ENCODE measurements at regions not wholly inside any gene's neighbourhood (a gene's known extent, or its start where the extent isn't known, plus 50 kb on each side); places are given as distances from the start of the nearest gene placed in this dataset.

DNA sequence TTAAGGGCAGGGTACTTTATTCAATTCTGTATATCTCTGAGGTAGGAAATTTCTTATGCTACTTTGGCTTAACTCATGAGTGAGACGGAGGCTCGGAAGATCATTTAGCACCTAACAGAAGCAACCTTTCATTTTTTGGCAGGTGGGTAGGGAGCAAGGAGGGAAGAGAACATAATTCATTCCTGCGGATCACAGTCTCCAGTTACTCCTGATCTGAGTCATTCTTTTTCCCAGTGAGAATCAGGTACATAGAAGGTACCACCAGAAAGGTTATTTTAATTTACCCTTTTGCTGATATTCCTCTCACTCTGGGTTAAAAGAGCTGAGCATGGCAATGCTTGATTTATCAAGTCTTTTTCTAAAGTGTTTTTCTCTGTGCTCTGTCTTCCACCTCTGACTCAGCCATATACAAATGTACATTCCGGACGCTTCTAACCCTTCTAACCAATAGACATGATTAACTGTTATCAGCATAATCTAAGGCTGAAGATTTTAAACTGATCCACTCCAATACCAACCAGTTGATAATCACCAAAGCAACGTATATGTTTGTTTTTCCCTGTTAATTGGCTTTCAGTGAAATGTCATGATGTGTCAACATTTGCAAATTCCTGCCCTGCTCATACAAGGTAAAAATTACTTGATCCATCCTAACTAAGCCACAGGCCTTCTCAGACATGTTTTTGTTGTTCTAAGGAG, 271.7 kb downstream of the DUSP10 start:
- ChIA-PET POLR2A (ENCODE audit: partially characterized antibody) (no interaction called here), CTCF (ENCODE audit: partially characterized antibody) (no interaction called here)
- intact Hi-C loops (cut with micrococcal nuclease), result loop anchor here (10.0 kb wide), 2 partner anchors 365 to 505 kb away; no protein-coding TSS in a partner anchor
- Mint-ChIP-seq H3K4me3 (no peak overlapping the region), H3K36me3 (no peaks in the 10 kb centered on the region), H3K9me3 (peaks cover 0 to 16% (median 8%) of the 10 kb centered on the region in 8 donors), H3K27ac (no peak overlapping the region), H3K27me3 (peaks cover 17 to 37% of the 10 kb centered on the region in 2 donors), H3K4me1 (no peaks in the 10 kb centered on the region)
- no peaks in the 10 kb centered on the region for H3K9me3 ChIP-seq (ENCODE audit: control insufficient read depth in 1 of 2, low read length in 2 of 2)
- no peak overlapping the region for H3K4me3 ChIP-seq (ENCODE audit: low read length in 2 of 2)
- H3K36me3 ChIP-seq (ENCODE audit: insufficient read depth, low read length), result no peaks in the 10 kb centered on the region
- H3K27ac ChIP-seq (ENCODE audit: low read depth, low read length), result no peak overlapping the region
- no peaks in the 10 kb centered on the region for H3K4me1 ChIP-seq (ENCODE audit: insufficient read depth, low read length)
- no peak for DNase-seq
- no peaks in the 10 kb centered on the region for H3K27me3 ChIP-seq (ENCODE audit: insufficient read depth, low read length)

GRCh38 chr1:221473411-221473810, 268.5 kb downstream of the DUSP10 start:
- Mint-ChIP-seq H3K4me3 (no peak overlapping the region), H3K27me3 (peaks cover 12 to 30% of the 10 kb centered on the region in 2 donors), H3K27ac (no peak overlapping the region), H3K9me3 (peaks cover 0 to 3% (median 2%) of the 10 kb centered on the region in 8 donors), H3K36me3 (no peaks in the 10 kb centered on the region), H3K4me1 (peaks cover 0 to 2% (median under 1%) of the 10 kb centered on the region in 4 donors)
- intact Hi-C loops (cut with micrococcal nuclease), result loop anchor here (10.0 kb wide), 2 partner anchors 361 to 501 kb away; no protein-coding TSS in a partner anchor
- Histone ChIP-seq H3K27me3 (ENCODE audit: insufficient read depth, low read length) (no peaks in the 10 kb centered on the region), H3K36me3 (ENCODE audit: insufficient read depth, low read length) (no peaks in the 10 kb centered on the region), H3K27ac (ENCODE audit: low read depth, low read length) (no peak overlapping the region), H3K4me3 (ENCODE audit: low read length in 2 of 2) (no peak overlapping the region), H3K9me3 (ENCODE audit: control insufficient read depth in 1 of 2, low read length in 2 of 2) (no peaks in the 10 kb centered on the region), H3K4me1 (ENCODE audit: insufficient read depth, low read length) (no peaks in the 10 kb centered on the region)
- POLR2A ChIA-PET (ENCODE audit: partially characterized antibody), result no interaction called here
- DNase-seq, result no peak
- CTCF ChIA-PET (ENCODE audit: partially characterized antibody), result interaction anchor here (0.5 to 1.6 kb wide), 2 partner anchors 10 to 1174 kb away, joined by 3 read pairs; no protein-coding TSS in a partner anchor

- H3K4me3 Mint-ChIP-seq, result no peak overlapping the region
- no peak overlapping the region for H3K27ac Mint-ChIP-seq
- Histone ChIP-seq H3K27ac (ENCODE audit: low read depth, low read length) (no peak overlapping the region), H3K9me3 (ENCODE audit: control insufficient read depth in 1 of 2, low read length in 2 of 2) (no peaks in the 10 kb centered on the region), H3K4me3 (ENCODE audit: low read length in 2 of 2) (no peak overlapping the region), H3K27me3 (ENCODE audit: insufficient read depth, low read length) (no peaks in the 10 kb centered on the region), H3K4me1 (ENCODE audit: insufficient read depth, low read length) (no peaks in the 10 kb centered on the region), H3K36me3 (ENCODE audit: insufficient read depth, low read length) (no peaks in the 10 kb centered on the region)
- H3K36me3 Mint-ChIP-seq, result no peaks in the 10 kb centered on the region
- H3K4me1 Mint-ChIP-seq, result peaks cover 0 to 2% (median under 1%) of the 10 kb centered on the region in 4 donors
- no peaks in the 10 kb centered on the region for H3K9me3 Mint-ChIP-seq
- intact Hi-C loops (cut with micrococcal nuclease), result loop anchor here (10.0 kb wide), 2 partner anchors 358 to 498 kb away; no protein-coding TSS in a partner anchor
- H3K27me3 Mint-ChIP-seq, result peaks cover 2 to 12% of the 10 kb centered on the region in 2 donors
- DNase-seq, result no peak
- ChIA-PET POLR2A (ENCODE audit: partially characterized antibody) (interaction anchor here (0.7 kb wide), 1 partner anchor 265 kb away, joined by 3 read pairs; the partner anchor contains the start of gene DUSP10), CTCF (ENCODE audit: partially characterized antibody) (interaction anchor here (0.8 to 2.5 kb wide), 11 partner anchors 9 to 978 kb away, joined by 3 to 29 read pairs (median 5); no protein-coding TSS in a partner anchor)
Measured at GRCh38 chr1:221477252-221477651, 264.6 kb downstream of the DUSP10 start.

DNA sequence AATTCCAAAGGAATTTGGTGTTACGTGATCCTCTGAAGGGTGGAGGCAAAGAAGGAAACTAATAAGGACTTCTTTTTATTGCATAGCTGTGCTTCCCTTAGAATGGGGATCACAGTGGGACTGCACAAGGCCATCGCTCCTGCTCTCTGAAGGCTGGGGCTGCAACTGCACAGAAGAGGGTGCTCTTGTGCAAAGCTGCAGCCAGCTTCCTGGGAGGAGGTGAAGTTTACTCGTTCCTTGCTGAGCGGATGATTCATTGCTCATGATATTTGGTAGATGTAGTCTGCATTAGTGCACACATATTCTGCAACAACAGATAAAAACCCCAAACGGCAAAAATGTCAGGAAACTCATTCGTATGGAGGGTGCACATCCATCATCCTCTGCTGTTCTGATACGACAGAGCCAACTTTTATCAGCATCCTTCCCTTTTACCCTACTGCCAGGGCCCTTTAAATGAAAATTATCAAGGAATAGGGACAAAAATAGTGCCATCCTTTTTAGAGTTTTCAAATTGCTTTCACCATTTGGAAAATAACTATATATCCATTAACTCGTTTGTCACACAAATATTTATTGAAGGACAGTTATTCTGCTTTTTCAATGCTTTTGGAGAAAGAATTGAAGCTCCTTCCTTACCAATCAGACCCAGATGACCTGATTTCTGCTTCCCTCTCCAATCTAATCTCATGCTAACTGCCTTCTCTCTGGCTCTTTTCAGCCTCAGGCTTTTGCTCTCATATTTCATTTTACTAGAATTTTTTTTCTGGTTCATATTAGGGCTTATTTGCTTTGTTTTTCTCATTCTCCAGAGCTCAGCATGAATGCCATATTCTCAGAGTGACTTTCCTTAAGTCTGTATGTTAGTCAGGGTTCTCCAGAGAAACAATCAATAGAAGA, 263.6 kb downstream of the DUSP10 start:
- no peaks in the 10 kb centered on the region for H3K36me3 ChIP-seq (ENCODE audit: insufficient read depth, low read length)
- H3K27ac Mint-ChIP-seq, result no peak overlapping the region
- no peak overlapping the region for H3K4me3 Mint-ChIP-seq
- CTCF ChIA-PET (ENCODE audit: partially characterized antibody), result interaction anchor here (0.7 to 2.5 kb wide), 13 partner anchors 10 to 977 kb away, joined by 3 to 29 read pairs (median 5); partner anchors contain the start of gene DUSP10
- H3K9me3 ChIP-seq (ENCODE audit: control insufficient read depth in 1 of 2, low read length in 2 of 2), result no peaks in the 10 kb centered on the region
- no peak overlapping the region for H3K27ac ChIP-seq (ENCODE audit: low read depth, low read length)
- H3K36me3 Mint-ChIP-seq, result no peaks in the 10 kb centered on the region
- H3K27me3 Mint-ChIP-seq, result peaks cover 0 to 7% of the 10 kb centered on the region in 2 donors
- no peaks in the 10 kb centered on the region for H3K4me1 ChIP-seq (ENCODE audit: insufficient read depth, low read length)
- intact Hi-C loops (cut with micrococcal nuclease), result loop anchor here (1.0 to 10.0 kb wide), 6 partner anchors 264 to 977 kb away; partner anchors contain the start of gene DUSP10
- no peaks in the 10 kb centered on the region for H3K27me3 ChIP-seq (ENCODE audit: insufficient read depth, low read length)
- peak; percentile 38 to 47 (median 45) for DNase-seq
- H3K4me3 ChIP-seq (ENCODE audit: low read length in 2 of 2), result no peak overlapping the region
- H3K9me3 Mint-ChIP-seq, result no peaks in the 10 kb centered on the region
- POLR2A ChIA-PET (ENCODE audit: partially characterized antibody), result interaction anchor here (0.6 to 1.1 kb wide), 2 partner anchors 263 to 1938 kb away, joined by 3 read pairs; partner anchors contain the start of gene DUSP10
- peaks cover 0 to 2% (median under 1%) of the 10 kb centered on the region in 4 donors for H3K4me1 Mint-ChIP-seq

DNA sequence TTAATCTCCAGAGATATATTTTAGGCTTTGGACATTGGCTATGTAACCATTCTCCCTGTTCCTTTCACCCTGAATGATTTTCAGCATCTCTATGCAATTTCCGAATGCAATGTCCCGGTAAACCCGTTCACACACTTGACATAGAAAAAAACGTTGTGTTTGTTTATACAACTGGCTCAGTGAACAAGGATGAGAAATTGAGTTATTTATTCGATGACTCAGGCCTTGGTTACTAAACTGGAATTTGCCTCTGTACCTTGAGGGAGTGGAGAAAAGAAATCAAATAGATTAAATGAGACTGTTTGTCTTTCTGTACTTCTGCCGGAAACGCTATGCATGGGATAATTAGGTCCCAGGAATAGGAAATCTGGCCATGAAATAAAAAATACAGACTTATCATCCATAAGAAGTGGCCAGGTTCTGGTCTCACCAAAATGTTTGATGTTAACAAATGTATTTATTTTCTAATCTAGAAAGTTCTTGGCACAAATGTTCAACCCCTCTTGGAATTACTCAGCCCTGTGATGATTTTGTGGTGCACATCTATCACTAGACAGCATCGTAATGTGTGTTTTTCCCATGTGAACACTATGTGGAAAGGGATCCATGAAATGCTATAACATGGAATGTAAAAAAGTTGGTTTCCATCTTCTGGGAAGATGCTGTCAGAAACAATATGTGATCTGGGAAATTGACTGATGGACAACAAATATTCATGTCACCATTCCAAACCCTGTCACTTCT, 253.9 kb downstream of the DUSP10 start:
- no peaks in the 10 kb centered on the region for H3K36me3 ChIP-seq (ENCODE audit: insufficient read depth, low read length)
- H3K27me3 ChIP-seq (ENCODE audit: insufficient read depth, low read length), result no peaks in the 10 kb centered on the region
- H3K27ac Mint-ChIP-seq, result no peak overlapping the region
- H3K4me3 Mint-ChIP-seq, result no peak overlapping the region
- no peaks in the 10 kb centered on the region for H3K27me3 Mint-ChIP-seq
- no peak for DNase-seq
- POLR2A ChIA-PET (ENCODE audit: partially characterized antibody), result no interaction called here
- no peaks in the 10 kb centered on the region for H3K4me1 Mint-ChIP-seq
- no peak overlapping the region for H3K27ac ChIP-seq (ENCODE audit: low read depth, low read length)
- intact Hi-C loops (cut with micrococcal nuclease), result no loop called here
- H3K36me3 Mint-ChIP-seq, result no peaks in the 10 kb centered on the region
- H3K4me3 ChIP-seq (ENCODE audit: low read length in 2 of 2), result no peak overlapping the region
- CTCF ChIA-PET (ENCODE audit: partially characterized antibody), result no interaction called here
- no peaks in the 10 kb centered on the region for H3K9me3 Mint-ChIP-seq
- H3K4me1 ChIP-seq (ENCODE audit: insufficient read depth, low read length), result no peaks in the 10 kb centered on the region
- no peaks in the 10 kb centered on the region for H3K9me3 ChIP-seq (ENCODE audit: control insufficient read depth in 1 of 2, low read length in 2 of 2)

- Mint-ChIP-seq H3K9me3 (no peaks in the 10 kb centered on the region), H3K4me1 (no peaks in the 10 kb centered on the region), H3K27ac (no peak overlapping the region), H3K4me3 (no peak overlapping the region), H3K27me3 (no peaks in the 10 kb centered on the region), H3K36me3 (no peaks in the 10 kb centered on the region)
- ChIA-PET CTCF (ENCODE audit: partially characterized antibody) (no interaction called here), POLR2A (ENCODE audit: partially characterized antibody) (no interaction called here)
- no peak overlapping the region for H3K27ac ChIP-seq (ENCODE audit: low read depth, low read length)
- DNase-seq, result no peak
- H3K4me1 ChIP-seq (ENCODE audit: insufficient read depth, low read length), result no peaks in the 10 kb centered on the region
- H3K4me3 ChIP-seq (ENCODE audit: low read length in 2 of 2), result no peak overlapping the region
- intact Hi-C loops (cut with micrococcal nuclease), result no loop called here
- H3K27me3 ChIP-seq (ENCODE audit: insufficient read depth, low read length), result no peaks in the 10 kb centered on the region
- H3K9me3 ChIP-seq (ENCODE audit: control insufficient read depth in 1 of 2, low read length in 2 of 2), result no peaks in the 10 kb centered on the region
- no peaks in the 10 kb centered on the region for H3K36me3 ChIP-seq (ENCODE audit: insufficient read depth, low read length)
Measured at GRCh38 chr1:221488550-221488949, 253.3 kb downstream of the DUSP10 start.

Data from CD4-positive, alpha-beta memory T cell (primary cell).